Smooth muscle cell (in vitro differentiated cells): ENCODE measurements at regions not wholly inside any gene's neighbourhood (a gene's known extent, or its start where the extent isn't known, plus 50 kb on each side); places are given as distances from the start of the nearest gene placed in this dataset.

ENCODE experiments used
- DNase-seq: peaks from one replicate; lab custom pipeline; 2025; ENCODE audit not compliant: unreplicated experiment; lab: John Stamatoyannopoulos, UW
- H2AFZ ChIP-seq: fragments of 200-600 bp; sonication (generic); 2 replicates; pipeline ENCODE4 v1.6.0; 2016; ENCODE audit warnings: antibody characterized with exemption, low read depth, mild to moderate bottlenecking
- H3F3A ChIP-seq: fragments of 200-600 bp; sonication (generic); 2 replicates; pipeline ENCODE4 v1.6.0; 2017; ENCODE audit warnings: antibody characterized with exemption, low read depth
- H3K27ac ChIP-seq: fragments of 200-600 bp; sonication (generic); 2 replicates; pipeline ENCODE4 v1.5.1; 2016; ENCODE audit warnings: low read depth, mild to moderate bottlenecking
- H3K27me3 ChIP-seq: fragments of 200-600 bp; sonication (generic); 2 replicates; pipeline ENCODE4 v1.6.1; 2016; ENCODE audit warnings: low read depth, mild to moderate bottlenecking
- H3K36me3 ChIP-seq: fragments of 200-600 bp; sonication (generic); 2 replicates; pipeline ENCODE4 v1.5.1; 2016; ENCODE audit warnings: low read depth
- H3K4me1 ChIP-seq: fragments of 200-600 bp; sonication (generic); 2 replicates; pipeline ENCODE4 v1.5.1; 2016; ENCODE audit warnings: low read depth
- H3K4me2 ChIP-seq: fragments of 200-600 bp; sonication (generic); 2 replicates; pipeline ENCODE4 v1.6.0; 2016; ENCODE audit warnings: mild to moderate bottlenecking
- H3K4me3 ChIP-seq: fragments of 200-600 bp; sonication (generic); 2 replicates; pipeline ENCODE4 v1.5.1; 2016; ENCODE audit warnings: mild to moderate bottlenecking
- H3K79me2 ChIP-seq: fragments of 200-600 bp; sonication (generic); 2 replicates; pipeline ENCODE4 v1.6.0; 2016; ENCODE audit warnings: low read depth, mild to moderate bottlenecking
- H3K9ac ChIP-seq: fragments of 200-600 bp; sonication (generic); 2 replicates; pipeline ENCODE4 v1.6.0; 2016; ENCODE audit warnings: low read depth
- H3K9me3 ChIP-seq: fragments of 200-600 bp; sonication (generic); replicated peaks from 2 replicates; pipeline ENCODE4 v1.5.1; 2016; ENCODE audit warnings: low read depth
- H4K20me1 ChIP-seq: fragments of 200-600 bp; sonication (generic); 2 replicates; pipeline ENCODE4 v1.6.0; 2016; ENCODE audit warnings: low read depth
- WGBS: methylation state at CpG from one replicate; pipeline ENCODE4 v1.1.7; 2016; ENCODE audit warnings: low lambda C conversion rate; 5-methylcytosine and 5-hydroxymethylcytosine counted together
- TF ChIP-seq, protein P1 (sequence below): fragments of 200-600 bp; sonication (generic); IDR thresholded peaks from 2 replicates; pipeline ENCODE4 v1.5.1; 2017; ENCODE audit warnings: borderline replicate concordance, mild to moderate bottlenecking, antibody characterized with exemption; ENCODE audit not compliant: insufficient read depth, poor library complexity, severe bottlenecking

- H3K4me2 ChIP-seq, result no peak overlapping the region
- H2AFZ ChIP-seq, result no peak overlapping the region
- no peak for DNase-seq
- WGBS, result 87% methylated on average over 3 of the region's 3 CpGs
- no peak overlapping the region for H3K9ac ChIP-seq
- H3K27ac ChIP-seq, result no peak overlapping the region
- H3K79me2 ChIP-seq, result no peaks in the 10 kb centered on the region
- no peak overlapping the region for H3K4me3 ChIP-seq
- H3K27me3 ChIP-seq, result no peaks in the 10 kb centered on the region
- H4K20me1 ChIP-seq, result no peaks in the 10 kb centered on the region
- H3K4me1 ChIP-seq, result no peaks in the 10 kb centered on the region
- no peaks in the 10 kb centered on the region for H3K9me3 ChIP-seq
- no peaks in the 10 kb centered on the region for H3K36me3 ChIP-seq
- H3F3A ChIP-seq, result no peaks in the 10 kb centered on the region
- TF ChIP-seq, protein P1, sequence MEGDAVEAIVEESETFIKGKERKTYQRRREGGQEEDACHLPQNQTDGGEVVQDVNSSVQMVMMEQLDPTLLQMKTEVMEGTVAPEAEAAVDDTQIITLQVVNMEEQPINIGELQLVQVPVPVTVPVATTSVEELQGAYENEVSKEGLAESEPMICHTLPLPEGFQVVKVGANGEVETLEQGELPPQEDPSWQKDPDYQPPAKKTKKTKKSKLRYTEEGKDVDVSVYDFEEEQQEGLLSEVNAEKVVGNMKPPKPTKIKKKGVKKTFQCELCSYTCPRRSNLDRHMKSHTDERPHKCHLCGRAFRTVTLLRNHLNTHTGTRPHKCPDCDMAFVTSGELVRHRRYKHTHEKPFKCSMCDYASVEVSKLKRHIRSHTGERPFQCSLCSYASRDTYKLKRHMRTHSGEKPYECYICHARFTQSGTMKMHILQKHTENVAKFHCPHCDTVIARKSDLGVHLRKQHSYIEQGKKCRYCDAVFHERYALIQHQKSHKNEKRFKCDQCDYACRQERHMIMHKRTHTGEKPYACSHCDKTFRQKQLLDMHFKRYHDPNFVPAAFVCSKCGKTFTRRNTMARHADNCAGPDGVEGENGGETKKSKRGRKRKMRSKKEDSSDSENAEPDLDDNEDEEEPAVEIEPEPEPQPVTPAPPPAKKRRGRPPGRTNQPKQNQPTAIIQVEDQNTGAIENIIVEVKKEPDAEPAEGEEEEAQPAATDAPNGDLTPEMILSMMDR, result no peak
These were observed 97.8 kb downstream of the AQP9 start for GRCh38 chr15:58235961-58236360.

- DNase-seq, result no peak
- 89% methylated on average over 9 of the region's 9 CpGs for WGBS
- Histone ChIP-seq H3K4me2 (no peak overlapping the region), H3K9me3 (no peaks in the 10 kb centered on the region), H3K9ac (no peak overlapping the region), H3K4me3 (no peak overlapping the region), H3K27me3 (no peaks in the 10 kb centered on the region), H4K20me1 (no peaks in the 10 kb centered on the region), H3F3A (no peaks in the 10 kb centered on the region), H3K79me2 (no peaks in the 10 kb centered on the region), H2AFZ (no peak overlapping the region), H3K36me3 (no peaks in the 10 kb centered on the region), H3K27ac (no peak overlapping the region), H3K4me1 (no peaks in the 10 kb centered on the region)
- TF ChIP-seq, protein P1, result no peak
These were observed 102.2 kb downstream of the AQP9 start for GRCh38 chr15:58240191-58240932.

DNA sequence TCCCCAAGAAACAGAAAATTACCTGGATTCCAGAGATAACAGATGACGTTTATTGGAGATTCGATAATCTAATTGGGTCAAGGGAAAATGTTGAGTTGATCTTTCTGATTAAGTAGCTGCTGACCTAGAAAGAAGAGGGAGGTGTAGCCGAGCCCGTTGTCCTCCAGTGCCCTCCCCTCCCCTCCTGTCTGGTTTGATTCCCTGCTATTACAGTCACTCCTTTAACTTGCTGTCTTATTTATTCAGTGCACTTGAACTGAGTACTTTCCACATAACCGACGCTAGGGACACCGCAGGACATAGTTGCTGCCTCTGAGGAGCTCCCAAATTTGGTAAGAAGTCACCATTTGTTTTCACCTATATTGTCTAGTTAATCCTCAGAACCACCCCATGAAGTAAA lies 103.7 kb downstream of the AQP9 start:
- TF ChIP-seq, protein P1, result no peak
- Histone ChIP-seq H3K27me3 (no peaks in the 10 kb centered on the region), H3K36me3 (no peaks in the 10 kb centered on the region), H3F3A (no peaks in the 10 kb centered on the region), H3K4me3 (no peak overlapping the region), H3K79me2 (no peaks in the 10 kb centered on the region), H2AFZ (no peak overlapping the region), H4K20me1 (no peaks in the 10 kb centered on the region), H3K9me3 (no peaks in the 10 kb centered on the region), H3K27ac (no peak overlapping the region), H3K4me2 (no peak overlapping the region), H3K4me1 (no peaks in the 10 kb centered on the region), H3K9ac (no peak overlapping the region)
- 90% methylated on average over 7 of the region's 7 CpGs for WGBS
- DNase-seq, result no peak

DNA sequence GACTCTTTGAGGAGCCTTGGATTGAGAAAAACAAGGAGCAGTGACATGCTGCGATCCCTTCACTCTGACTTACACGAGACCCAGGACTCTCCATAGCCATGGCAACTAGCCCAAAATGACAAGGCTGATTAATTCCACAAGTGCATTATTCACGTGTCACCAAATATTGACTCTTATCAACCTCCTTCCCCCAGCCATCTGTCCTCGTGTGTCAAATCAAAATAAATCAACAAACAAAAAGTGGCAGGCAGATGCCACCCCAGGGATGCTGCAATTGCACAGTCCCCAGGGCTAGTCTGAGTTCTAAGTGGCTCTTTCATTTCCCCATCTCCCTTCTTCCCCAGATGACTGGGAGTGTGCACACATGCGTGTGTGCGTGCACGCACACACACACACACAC lies 104.9 kb downstream of the AQP9 start:
- H3K79me2 ChIP-seq, result no peaks in the 10 kb centered on the region
- TF ChIP-seq, protein P1, result no peak
- H3K4me3 ChIP-seq, result no peak overlapping the region
- no peak overlapping the region for H2AFZ ChIP-seq
- no peak overlapping the region for H3K9ac ChIP-seq
- H4K20me1 ChIP-seq, result no peaks in the 10 kb centered on the region
- no peaks in the 10 kb centered on the region for H3K4me1 ChIP-seq
- H3K36me3 ChIP-seq, result no peaks in the 10 kb centered on the region
- DNase-seq, result no peak
- no peaks in the 10 kb centered on the region for H3F3A ChIP-seq
- H3K27me3 ChIP-seq, result no peaks in the 10 kb centered on the region
- H3K4me2 ChIP-seq, result no peak overlapping the region
- WGBS, result 87% methylated on average over 7 of the region's 7 CpGs
- H3K9me3 ChIP-seq, result no peaks in the 10 kb centered on the region
- H3K27ac ChIP-seq, result no peak overlapping the region
